HEK293 (cell line): ENCODE measurements at regions not wholly inside any gene's neighbourhood (a gene's known extent, or its start where the extent isn't known, plus 50 kb on each side); places are given as distances from the start of the nearest gene placed in this dataset.

Source experiments
- CTCF ChIA-PET: fragments of 350-600 bp; formaldehyde crosslinking; extraction: SDS; loops from one replicate; lab custom pipeline; 2021; ENCODE audit warnings: antibody characterized with exemption; lab: Yijun Ruan, JAX
- POLR2A ChIA-PET: fragments of 300-600 bp; formaldehyde crosslinking; extraction: SDS; loops from one replicate; lab custom pipeline; 2020; ENCODE audit warnings: antibody characterized with exemption, inconsistent platforms; lab: Yijun Ruan, JAX
- H3K27ac ChIP-seq: fragments of 200-500 bp; sonication (Bioruptor generic); 2 replicates; pipeline ENCODE4 v1.5.1; 2014; ENCODE audit warnings: low read depth, low read length, control low read depth, inconsistent platforms; ENCODE audit errors: extremely low read depth
- H3K36me3 ChIP-seq, 2 experiments: fragments of 200-500 bp in 1 of 2; sonication (Bioruptor generic) in 1 of 2; 1 replicate in 1 of 2; 2 replicates in 1 of 2; pipeline ENCODE4 v1.5.1; 2014 to 2017; ENCODE audit warnings: inconsistent platforms in 2 of 2, low read length in 2 of 2; ENCODE audit not compliant: control insufficient read depth in 2 of 2, insufficient read depth in 1 of 2
- H3K4me1 ChIP-seq: fragments of 200-500 bp; sonication (Bioruptor generic); 2 replicates; pipeline ENCODE4 v1.5.1; 2014; ENCODE audit warnings: mild to moderate bottlenecking, low read length, inconsistent platforms; ENCODE audit not compliant: control insufficient read depth, insufficient read depth
- H3K4me3 ChIP-seq: 2 replicates; pipeline ENCODE4 v1.5.1; 2011; ENCODE audit warnings: low read depth, mild to moderate bottlenecking, control low read depth, low read length, moderate library complexity
- H3K9me3 ChIP-seq: fragments of 200-500 bp; sonication (Bioruptor generic); 2 replicates; pipeline ENCODE4 v1.5.1; 2014; ENCODE audit warnings: low read depth, low read length, inconsistent platforms; ENCODE audit not compliant: control insufficient read depth, insufficient read depth
- HOXD13 ChIP-seq: sonication (generic); formaldehyde crosslinking; IDR thresholded peaks from 2 replicates; pipeline ENCODE4 v1.8.0; 2022; ENCODE audit warnings: missing genetic modification reagents, borderline replicate concordance
- IKZF3 ChIP-seq: fragments of 450-650 bp; IDR thresholded peaks from 2 replicates; pipeline ENCODE4 v1.5.0; 2018; ENCODE audit warnings: missing biosample characterization, mild to moderate bottlenecking, missing genetic modification characterization, moderate library complexity
- MZF1 ChIP-seq: fragments of 450-650 bp; formaldehyde crosslinking; IDR thresholded peaks from 2 replicates; pipeline ENCODE4 v1.5.1; 2017; ENCODE audit warnings: missing biosample characterization, missing genetic modification characterization, borderline replicate concordance
- OSR2 ChIP-seq: fragments of 450-650 bp; formaldehyde crosslinking; IDR thresholded peaks from 2 replicates; pipeline ENCODE4 v1.5.1; 2016; ENCODE audit warnings: missing biosample characterization, missing genetic modification characterization
- SCRT1 ChIP-seq: fragments of 450-650 bp; formaldehyde crosslinking; IDR thresholded peaks from 2 replicates; pipeline ENCODE4 v1.5.1; 2016; ENCODE audit warnings: missing biosample characterization, missing genetic modification characterization, borderline replicate concordance
- SCRT2 ChIP-seq: fragments of 450-650 bp; formaldehyde crosslinking; IDR thresholded peaks from 2 replicates; pipeline ENCODE4 v1.5.1; 2016; ENCODE audit warnings: missing biosample characterization, missing genetic modification characterization
- SP3 ChIP-seq: fragments of 450-650 bp; formaldehyde crosslinking; IDR thresholded peaks from 2 replicates; pipeline ENCODE4 v1.5.1; 2016; ENCODE audit warnings: missing biosample characterization, missing genetic modification characterization
- SP7 ChIP-seq: fragments of 450-650 bp; formaldehyde crosslinking; IDR thresholded peaks from 2 replicates; pipeline ENCODE4 v1.5.1; 2016; ENCODE audit warnings: missing biosample characterization, missing genetic modification characterization
- ZFP69B ChIP-seq: fragments of 450-650 bp; formaldehyde crosslinking; IDR thresholded peaks from 2 replicates; pipeline ENCODE4 v1.5.1; 2016; ENCODE audit warnings: missing biosample characterization, missing genetic modification characterization
- ZNF239 ChIP-seq: fragments of 450-650 bp; formaldehyde crosslinking; IDR thresholded peaks from 2 replicates; pipeline ENCODE4 v1.5.1; 2016; ENCODE audit warnings: missing biosample characterization, missing genetic modification characterization
- ZNF350 ChIP-seq: fragments of 450-650 bp; formaldehyde crosslinking; IDR thresholded peaks from 2 replicates; pipeline ENCODE4 v1.5.0; 2017; ENCODE audit warnings: missing biosample characterization, mild to moderate bottlenecking, missing genetic modification characterization
- ZNF366 ChIP-seq: fragments of 450-650 bp; formaldehyde crosslinking; conservative IDR thresholded peaks from 2 replicates; pipeline ENCODE4 v1.5.1; 2016; ENCODE audit warnings: missing biosample characterization, missing genetic modification characterization
- ZNF423 ChIP-seq: fragments of 450-650 bp; formaldehyde crosslinking; IDR thresholded peaks from 2 replicates; pipeline ENCODE4 v1.5.1; 2016; ENCODE audit warnings: missing biosample characterization, missing genetic modification characterization
- ZNF48 ChIP-seq: fragments of 450-650 bp; formaldehyde crosslinking; IDR thresholded peaks from 2 replicates; pipeline ENCODE4 v1.5.1; 2016; ENCODE audit warnings: missing biosample characterization, missing genetic modification characterization
- ZNF510 ChIP-seq: fragments of 450-650 bp; formaldehyde crosslinking; IDR thresholded peaks from 2 replicates; pipeline ENCODE4 v1.5.1; 2018; ENCODE audit warnings: mild to moderate bottlenecking, missing genetic modification characterization, missing biosample characterization; ENCODE audit not compliant: insufficient replicate concordance
- ZNF544 ChIP-seq: fragments of 450-650 bp; formaldehyde crosslinking; IDR thresholded peaks from 2 replicates; pipeline ENCODE4 v1.5.0; 2017; ENCODE audit warnings: missing biosample characterization, missing genetic modification characterization
- ZNF549 ChIP-seq: fragments of 450-650 bp; IDR thresholded peaks from 2 replicates; pipeline ENCODE4 v1.5.1; 2018; ENCODE audit warnings: missing biosample characterization, missing genetic modification characterization, mild to moderate bottlenecking, inconsistent platforms, moderate library complexity
- ZNF677 ChIP-seq: fragments of 450-650 bp; IDR thresholded peaks from 2 replicates; pipeline ENCODE4 v1.5.0; 2018; ENCODE audit warnings: missing biosample characterization, mild to moderate bottlenecking, missing genetic modification characterization, moderate library complexity
- ZNF701 ChIP-seq: fragments of 450-650 bp; formaldehyde crosslinking; IDR thresholded peaks from 2 replicates; pipeline ENCODE4 v1.5.1; 2016; ENCODE audit warnings: missing biosample characterization, missing genetic modification characterization
- ZNF76 ChIP-seq: fragments of 450-650 bp; formaldehyde crosslinking; IDR thresholded peaks from 2 replicates; pipeline ENCODE4; 2016; ENCODE audit warnings: low read depth, missing biosample characterization, missing genetic modification characterization, borderline replicate concordance
- ZNF777 ChIP-seq: fragments of 450-650 bp; formaldehyde crosslinking; IDR thresholded peaks from 2 replicates; pipeline ENCODE4 v1.5.1; 2017; ENCODE audit warnings: missing biosample characterization, missing genetic modification characterization, borderline replicate concordance
- ZNF785 ChIP-seq: fragments of 450-650 bp; formaldehyde crosslinking; IDR thresholded peaks from 2 replicates; pipeline ENCODE4 v1.5.1; 2016; ENCODE audit warnings: missing biosample characterization, missing genetic modification characterization
- ZNF837 ChIP-seq: fragments of 450-650 bp; formaldehyde crosslinking; IDR thresholded peaks from 2 replicates; pipeline ENCODE4 v1.5.1; 2016; ENCODE audit warnings: missing biosample characterization, missing genetic modification characterization
- TF ChIP-seq, protein P1 (sequence below): fragments of 450-650 bp; formaldehyde crosslinking; IDR thresholded peaks from 2 replicates; pipeline ENCODE4 v1.5.1; 2016; ENCODE audit warnings: missing biosample characterization, missing genetic modification characterization
- TF ChIP-seq, protein P2 (sequence below): fragments of 450-650 bp; formaldehyde crosslinking; IDR thresholded peaks from 2 replicates; pipeline ENCODE4 v1.5.1; 2016; ENCODE audit warnings: missing biosample characterization, missing genetic modification characterization
- TF ChIP-seq, protein P3 (sequence below): fragments of 450-650 bp; formaldehyde crosslinking; IDR thresholded peaks from 2 replicates; pipeline ENCODE4; 2016; ENCODE audit warnings: missing biosample characterization, missing genetic modification characterization

DNA sequence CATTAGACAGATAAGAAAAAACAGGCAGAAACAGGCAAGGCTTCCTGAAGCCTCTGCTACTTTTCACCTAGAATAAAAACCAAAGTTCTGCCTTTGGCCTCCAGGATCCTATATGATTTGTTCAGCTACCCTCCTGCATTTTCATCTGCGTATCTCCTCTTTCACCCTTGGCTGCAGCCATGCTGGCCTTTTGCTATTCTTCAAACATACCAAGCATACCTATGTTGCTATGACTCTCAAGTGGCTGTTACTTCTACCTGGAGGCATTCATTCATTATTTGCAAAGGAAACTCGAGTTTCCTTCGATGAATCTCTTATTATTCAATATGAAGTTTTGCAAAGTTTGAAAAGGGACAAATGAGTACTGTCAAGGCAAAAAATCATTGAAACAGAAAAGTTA lies 106.4 kb upstream of the HNMT start:
- no peaks in the 10 kb centered on the region for H3K4me1 ChIP-seq
- no peaks in the 10 kb centered on the region for H3K36me3 ChIP-seq
- TF ChIP-seq MZF1 (tag by site-specific recombination) (no peak), ZNF366 (tag by site-specific recombination) (no peak), ZNF510 (tag by site-specific recombination) (no peak), ZNF837 (tag by site-specific recombination) (no peak), SP3 (tag by site-specific recombination) (no peak), HOXD13 (no peak), ZNF701 (tag by site-specific recombination) (no peak), ZNF785 (tag by site-specific recombination) (no peak), ZNF549 (no peak), ZNF76 (tag by site-specific recombination) (no peak)
- TF ChIP-seq, protein P1, sequence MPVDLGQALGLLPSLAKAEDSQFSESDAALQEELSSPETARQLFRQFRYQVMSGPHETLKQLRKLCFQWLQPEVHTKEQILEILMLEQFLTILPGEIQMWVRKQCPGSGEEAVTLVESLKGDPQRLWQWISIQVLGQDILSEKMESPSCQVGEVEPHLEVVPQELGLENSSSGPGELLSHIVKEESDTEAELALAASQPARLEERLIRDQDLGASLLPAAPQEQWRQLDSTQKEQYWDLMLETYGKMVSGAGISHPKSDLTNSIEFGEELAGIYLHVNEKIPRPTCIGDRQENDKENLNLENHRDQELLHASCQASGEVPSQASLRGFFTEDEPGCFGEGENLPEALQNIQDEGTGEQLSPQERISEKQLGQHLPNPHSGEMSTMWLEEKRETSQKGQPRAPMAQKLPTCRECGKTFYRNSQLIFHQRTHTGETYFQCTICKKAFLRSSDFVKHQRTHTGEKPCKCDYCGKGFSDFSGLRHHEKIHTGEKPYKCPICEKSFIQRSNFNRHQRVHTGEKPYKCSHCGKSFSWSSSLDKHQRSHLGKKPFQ (tag by site-specific recombination), result no peak
- TF ChIP-seq, protein P2, sequence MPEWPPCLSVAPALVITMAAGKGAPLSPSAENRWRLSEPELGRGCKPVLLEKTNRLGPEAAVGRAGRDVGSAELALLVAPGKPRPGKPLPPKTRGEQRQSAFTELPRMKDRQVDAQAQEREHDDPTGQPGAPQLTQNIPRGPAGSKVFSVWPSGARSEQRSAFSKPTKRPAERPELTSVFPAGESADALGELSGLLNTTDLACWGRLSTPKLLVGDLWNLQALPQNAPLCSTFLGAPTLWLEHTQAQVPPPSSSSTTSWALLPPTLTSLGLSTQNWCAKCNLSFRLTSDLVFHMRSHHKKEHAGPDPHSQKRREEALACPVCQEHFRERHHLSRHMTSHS (tag by site-specific recombination), result no peak
- H3K4me3 ChIP-seq, result no peak overlapping the region
- CTCF ChIA-PET, result no interaction called here
- no peak overlapping the region for H3K27ac ChIP-seq
- no peaks in the 10 kb centered on the region for H3K9me3 ChIP-seq
- POLR2A ChIA-PET, result no interaction called here

DNA sequence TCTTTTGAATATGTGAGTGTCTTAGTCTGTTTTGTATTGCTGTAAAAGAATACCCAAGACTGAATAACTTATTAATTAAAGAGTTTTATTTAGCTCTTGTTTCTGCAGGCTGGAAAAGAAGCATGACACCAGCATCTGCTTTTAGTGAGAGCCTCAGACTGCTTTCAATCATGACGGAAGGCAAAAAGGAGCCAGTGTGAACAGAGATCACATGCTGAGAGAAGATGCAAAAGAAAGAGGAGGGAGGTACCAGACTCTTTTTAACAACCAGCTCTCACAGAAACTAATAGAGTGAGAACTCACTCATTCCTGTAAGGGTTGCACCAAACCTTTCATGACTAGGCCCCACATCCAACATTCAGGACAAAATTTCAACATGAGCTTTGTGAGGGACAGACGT lies 101.6 kb upstream of the HNMT start:
- no peaks in the 10 kb centered on the region for H3K4me1 ChIP-seq
- POLR2A ChIA-PET, result no interaction called here

More for the DNA sequence above, 101.6 kb upstream of the HNMT start:
- CTCF ChIA-PET, result interaction anchor here (0.5 to 2.1 kb wide), 4 partner anchors 23 to 964 kb away, joined by 3 to 8 read pairs (median 4); no protein-coding TSS in a partner anchor
- TF ChIP-seq ZNF677 (tag by site-specific recombination) (no peak), ZNF48 (tag by site-specific recombination) (no peak), SCRT2 (tag by site-specific recombination) (no peak), ZNF239 (tag by site-specific recombination) (no peak), ZNF423 (no peak), SP7 (tag by site-specific recombination) (no peak), ZNF350 (tag by site-specific recombination) (no peak), ZFP69B (tag by site-specific recombination) (no peak), ZNF777 (tag by site-specific recombination) (no peak), IKZF3 (no peak), SCRT1 (no peak), ZNF544 (tag by site-specific recombination) (no peak), OSR2 (tag by site-specific recombination) (no peak)
- TF ChIP-seq, protein P3, sequence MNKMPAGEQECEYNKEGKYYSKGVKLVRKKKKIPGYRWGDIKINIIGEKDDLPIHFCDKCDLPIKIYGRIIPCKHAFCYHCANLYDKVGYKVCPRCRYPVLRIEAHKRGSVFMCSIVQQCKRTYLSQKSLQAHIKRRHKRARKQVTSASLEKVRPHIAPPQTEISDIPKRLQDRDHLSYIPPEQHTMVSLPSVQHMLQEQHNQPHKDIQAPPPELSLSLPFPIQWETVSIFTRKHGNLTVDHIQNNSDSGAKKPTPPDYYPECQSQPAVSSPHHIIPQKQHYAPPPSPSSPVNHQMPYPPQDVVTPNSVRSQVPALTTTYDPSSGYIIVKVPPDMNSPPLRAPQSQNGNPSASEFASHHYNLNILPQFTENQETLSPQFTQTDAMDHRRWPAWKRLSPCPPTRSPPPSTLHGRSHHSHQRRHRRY (tag by site-specific recombination), result no peak
- TF ChIP-seq, protein P1 (tag by site-specific recombination), result no peak
- Histone ChIP-seq H3K4me3 (no peak overlapping the region), H3K36me3 (no peaks in the 10 kb centered on the region), H3K9me3 (no peaks in the 10 kb centered on the region), H3K27ac (no peak overlapping the region)
